ENCODE measurements at regions not wholly inside any gene's neighbourhood (a gene's known extent, or its start where the extent isn't known, plus 50 kb on each side); places are given as distances from the start of the nearest gene placed in this dataset.

DNA sequence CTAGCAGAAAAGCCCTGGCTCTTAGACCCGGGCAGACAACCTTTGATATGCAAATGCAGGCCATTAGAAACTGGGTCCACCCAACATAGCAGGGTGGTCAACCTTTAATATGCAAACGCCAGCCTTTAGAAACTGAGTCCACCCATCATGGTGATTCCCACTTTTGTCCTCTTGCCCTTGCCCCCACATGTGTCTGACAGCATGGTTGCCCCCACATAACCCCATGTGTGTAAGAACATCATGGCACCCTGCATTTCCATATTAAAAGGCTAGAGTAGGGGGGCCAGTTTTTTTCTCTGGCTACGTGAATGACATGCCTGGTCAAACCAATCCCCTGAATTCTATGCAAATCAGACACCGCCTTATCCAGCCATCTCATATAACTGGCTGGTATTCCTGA is 273.2 kb upstream of the PRDM9 start:
- TF ChIP-seq, protein P1, sequence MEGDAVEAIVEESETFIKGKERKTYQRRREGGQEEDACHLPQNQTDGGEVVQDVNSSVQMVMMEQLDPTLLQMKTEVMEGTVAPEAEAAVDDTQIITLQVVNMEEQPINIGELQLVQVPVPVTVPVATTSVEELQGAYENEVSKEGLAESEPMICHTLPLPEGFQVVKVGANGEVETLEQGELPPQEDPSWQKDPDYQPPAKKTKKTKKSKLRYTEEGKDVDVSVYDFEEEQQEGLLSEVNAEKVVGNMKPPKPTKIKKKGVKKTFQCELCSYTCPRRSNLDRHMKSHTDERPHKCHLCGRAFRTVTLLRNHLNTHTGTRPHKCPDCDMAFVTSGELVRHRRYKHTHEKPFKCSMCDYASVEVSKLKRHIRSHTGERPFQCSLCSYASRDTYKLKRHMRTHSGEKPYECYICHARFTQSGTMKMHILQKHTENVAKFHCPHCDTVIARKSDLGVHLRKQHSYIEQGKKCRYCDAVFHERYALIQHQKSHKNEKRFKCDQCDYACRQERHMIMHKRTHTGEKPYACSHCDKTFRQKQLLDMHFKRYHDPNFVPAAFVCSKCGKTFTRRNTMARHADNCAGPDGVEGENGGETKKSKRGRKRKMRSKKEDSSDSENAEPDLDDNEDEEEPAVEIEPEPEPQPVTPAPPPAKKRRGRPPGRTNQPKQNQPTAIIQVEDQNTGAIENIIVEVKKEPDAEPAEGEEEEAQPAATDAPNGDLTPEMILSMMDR (IDR thresholded peaks at IDR 0.05) = no peak
- TF ChIP-seq POLR2A (IDR thresholded peaks at IDR 0.05) = no peak
- TF ChIP-seq EP300 (IDR thresholded peaks at IDR 0.05) = no peak

Data from ovary (tissue), 3 donors.